Fibroblast of mammary gland (primary cell): ENCODE measurements at regions not wholly inside any gene's neighbourhood (a gene's known extent, or its start where the extent isn't known, plus 50 kb on each side); places are given as distances from the start of the nearest gene placed in this dataset.
"Not testable (repeated sequence)": the region's sequence is repeated elsewhere in the genome, so short reads cannot be mapped to it uniquely, and the experiment has no call there.

Experiments
- DNase-seq: peaks from one replicate; pipeline ENCODE4 v3.0.0-alpha.2; 2010; ENCODE audit warnings: low read depth
- H3K4me3 ChIP-seq: 2 replicates; pipeline ENCODE4 v1.5.1; 2011; ENCODE audit warnings: low read depth, mild to moderate bottlenecking, low read length, moderate library complexity; ENCODE audit not compliant: control insufficient read depth
- TF ChIP-seq, protein P1 (sequence below): conservative IDR thresholded peaks from 2 replicates; pipeline ENCODE4 v1.5.1; 2011; ENCODE audit warnings: low read depth, low read length, inconsistent platforms; ENCODE audit not compliant: control insufficient read depth, insufficient read depth

DNA sequence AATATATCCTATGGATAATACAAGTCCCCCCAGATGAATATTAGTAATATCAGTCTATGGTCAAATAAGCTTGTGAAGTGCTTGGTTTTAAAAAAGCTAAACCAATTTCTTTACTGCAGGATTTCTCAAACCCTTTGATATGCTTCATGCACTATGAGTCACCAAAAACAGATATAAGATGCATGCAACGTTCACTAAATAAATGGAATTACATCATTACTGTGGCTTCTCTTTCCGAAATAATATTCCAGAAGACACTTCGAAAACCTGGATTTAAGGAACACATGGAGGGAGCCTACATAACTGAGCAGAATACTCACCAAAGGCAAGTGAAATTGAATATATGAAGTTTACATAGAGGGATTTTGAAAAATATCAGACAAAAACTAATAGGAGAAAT lies 126.3 kb upstream of the ABI3BP start:
- TF ChIP-seq, protein P1, sequence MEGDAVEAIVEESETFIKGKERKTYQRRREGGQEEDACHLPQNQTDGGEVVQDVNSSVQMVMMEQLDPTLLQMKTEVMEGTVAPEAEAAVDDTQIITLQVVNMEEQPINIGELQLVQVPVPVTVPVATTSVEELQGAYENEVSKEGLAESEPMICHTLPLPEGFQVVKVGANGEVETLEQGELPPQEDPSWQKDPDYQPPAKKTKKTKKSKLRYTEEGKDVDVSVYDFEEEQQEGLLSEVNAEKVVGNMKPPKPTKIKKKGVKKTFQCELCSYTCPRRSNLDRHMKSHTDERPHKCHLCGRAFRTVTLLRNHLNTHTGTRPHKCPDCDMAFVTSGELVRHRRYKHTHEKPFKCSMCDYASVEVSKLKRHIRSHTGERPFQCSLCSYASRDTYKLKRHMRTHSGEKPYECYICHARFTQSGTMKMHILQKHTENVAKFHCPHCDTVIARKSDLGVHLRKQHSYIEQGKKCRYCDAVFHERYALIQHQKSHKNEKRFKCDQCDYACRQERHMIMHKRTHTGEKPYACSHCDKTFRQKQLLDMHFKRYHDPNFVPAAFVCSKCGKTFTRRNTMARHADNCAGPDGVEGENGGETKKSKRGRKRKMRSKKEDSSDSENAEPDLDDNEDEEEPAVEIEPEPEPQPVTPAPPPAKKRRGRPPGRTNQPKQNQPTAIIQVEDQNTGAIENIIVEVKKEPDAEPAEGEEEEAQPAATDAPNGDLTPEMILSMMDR = no peak
- H3K4me3 ChIP-seq = no peak overlapping the region
- DNase-seq = peak; percentile 84

GRCh38 chr3:101117980-101118379 lies 124.8 kb upstream of the ABI3BP start:
- DNase-seq = peak; percentile 50
- TF ChIP-seq, protein P1 = no peak
- H3K4me3 ChIP-seq = no peak overlapping the region

DNA sequence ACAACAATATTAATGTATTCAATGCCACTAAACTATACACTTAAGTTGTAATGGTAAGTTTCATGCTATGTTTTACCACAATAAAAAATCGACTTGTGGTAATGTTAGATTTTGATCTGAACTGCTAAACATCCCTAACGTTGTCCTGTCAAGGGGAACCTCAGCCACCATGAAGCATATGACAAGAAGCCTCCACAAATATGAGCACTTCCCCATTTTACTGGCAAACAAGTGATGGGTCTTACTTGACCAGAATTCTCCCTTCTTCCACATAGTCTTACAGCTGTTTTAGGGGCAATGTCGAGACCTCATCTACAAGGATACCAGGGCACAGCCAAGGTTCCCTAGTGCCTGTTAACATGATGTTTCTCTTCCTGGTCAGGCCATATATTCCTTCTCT lies 124.2 kb upstream of the ABI3BP start:
- no peak overlapping the region for H3K4me3 ChIP-seq
- DNase-seq = no peak
- TF ChIP-seq, protein P1 = no peak

DNA sequence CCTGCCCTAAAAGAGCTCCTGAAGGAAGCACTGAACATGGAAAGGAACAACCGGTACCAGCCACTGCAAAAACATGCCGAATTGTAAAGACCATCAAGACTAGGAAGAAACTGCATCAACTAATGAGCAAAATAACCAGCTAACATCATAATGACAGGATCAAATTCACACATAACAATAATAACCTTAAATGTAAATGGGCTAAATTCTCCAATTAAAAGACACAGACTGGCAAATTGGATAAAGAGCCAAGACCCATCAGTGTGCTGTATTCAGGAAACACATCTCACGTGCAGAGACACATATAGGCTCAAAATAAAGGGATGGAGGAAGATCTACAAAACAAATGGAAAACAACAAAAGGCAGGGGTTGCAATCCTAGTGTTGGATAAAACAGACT lies 117.1 kb upstream of the ABI3BP start:
- not testable (repeated sequence) for H3K4me3 ChIP-seq, DNase-seq

DNA sequence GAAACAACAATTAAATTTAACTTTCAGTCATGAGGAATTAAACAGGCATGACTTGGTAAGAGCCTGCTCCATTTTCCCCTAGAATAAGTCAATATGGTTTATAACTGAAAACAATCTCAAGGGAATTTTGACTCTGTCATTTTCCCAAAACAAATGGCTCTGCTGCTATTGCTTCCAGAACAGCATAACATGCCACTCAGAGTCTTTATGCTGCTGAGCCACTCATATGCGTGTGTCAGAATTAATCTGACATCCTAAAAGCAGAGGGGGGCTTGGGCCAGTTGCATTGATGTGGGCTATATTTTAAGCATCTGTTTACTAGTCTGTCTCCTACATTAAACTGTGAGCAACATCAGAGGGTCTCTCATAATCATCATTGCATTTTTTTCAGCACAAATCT lies 111.1 kb upstream of the ABI3BP start:
- TF ChIP-seq, protein P1 = no peak
- H3K4me3 ChIP-seq = no peak overlapping the region
- no peak for DNase-seq

- no peak for DNase-seq
- H3K4me3 ChIP-seq = no peak overlapping the region
- TF ChIP-seq, protein P1 = no peak
Measured at GRCh38 chr3:101102678-101103296, 109.6 kb upstream of the ABI3BP start.

DNA sequence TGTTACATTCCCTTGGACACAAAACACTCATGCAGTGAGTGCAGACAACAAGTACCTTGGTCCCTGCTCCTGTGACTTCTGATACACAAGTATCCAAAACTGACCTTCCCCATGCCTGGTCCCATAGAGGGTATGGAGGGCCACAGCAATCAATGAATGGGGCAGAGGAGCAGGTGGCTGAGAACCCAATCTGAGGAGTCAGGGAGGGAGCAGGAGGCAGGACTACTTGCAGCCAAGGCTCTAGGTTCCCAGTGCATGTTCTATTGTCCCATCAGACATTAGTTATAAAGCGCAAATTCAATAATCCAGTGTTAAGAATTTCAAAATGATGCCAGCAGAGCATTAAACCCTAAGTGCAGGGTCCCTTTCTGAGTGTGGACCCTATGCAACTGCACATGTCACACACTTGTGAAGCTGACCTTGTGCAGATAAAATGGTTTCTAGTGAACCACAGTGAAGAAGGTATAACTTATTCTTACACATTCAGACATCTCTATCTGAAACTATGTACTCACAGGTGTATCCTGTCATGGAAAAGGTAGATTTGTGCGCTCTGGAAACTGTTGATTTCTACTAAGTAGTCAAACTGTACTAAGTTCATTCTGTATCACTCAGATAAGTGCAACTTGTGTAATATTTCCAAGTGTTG lies 107.3 kb upstream of the ABI3BP start:
- no peak overlapping the region for H3K4me3 ChIP-seq
- no peak for DNase-seq
- TF ChIP-seq, protein P1 = no peak
